ENCODE measurements at regions not wholly inside any gene's neighbourhood (a gene's known extent, or its start where the extent isn't known, plus 50 kb on each side); places are given as distances from the start of the nearest gene placed in this dataset.

GRCh38 chr3:63004448-63004847 lies 129.2 kb upstream of the CADPS start:
- WGBS (ENCODE audit: insufficient coverage, low coverage, low lambda C conversion rate, missing lambda C conversion rate), result 48% methylated on average over 2 of the region's 3 CpGs

GRCh38 chr3:63015614-63016309 lies 140.5 kb upstream of the CADPS start:
- no peak overlapping the region for H3K27ac ChIP-seq
- H3K4me1 ChIP-seq, result no peaks in the 10 kb centered on the region
- H3K27me3 ChIP-seq, result no peaks in the 10 kb centered on the region
- H3K4me3 ChIP-seq, result no peak overlapping the region
- WGBS (ENCODE audit: insufficient coverage, low coverage, low lambda C conversion rate, missing lambda C conversion rate), result 54% methylated on average over 4 of the region's 11 CpGs
- DNase-seq (no peak), ATAC-seq (no peak)
- H3K9me3 ChIP-seq, result no peaks in the 10 kb centered on the region
- H3K36me3 ChIP-seq, result no peaks in the 10 kb centered on the region
- intact Hi-C loops (cut with DNase I), result no loop called here
- TF ChIP-seq POLR2A (IDR thresholded peaks at IDR 0.05) (no peak), CTCF (IDR thresholded peaks at IDR 0.05) (no peak)

More at GRCh38 chr3:63004448-63004847, 129.2 kb upstream of the CADPS start:
- DNase-seq, result no peak
- Histone ChIP-seq H3K36me3 (no peaks in the 10 kb centered on the region), H3K4me1 (no peaks in the 10 kb centered on the region), H3K27ac (no peak overlapping the region), H3K27me3 (no peaks in the 10 kb centered on the region), H3K4me3 (no peak overlapping the region), H3K9me3 (no peaks in the 10 kb centered on the region)
- intact Hi-C loops (cut with DNase I), result no loop called here
- no peak for ATAC-seq
- TF ChIP-seq POLR2A (IDR thresholded peaks at IDR 0.05) (no peak), CTCF (IDR thresholded peaks at IDR 0.05) (no peak)

- 31% methylated on average over 2 of the region's 2 CpGs for WGBS (ENCODE audit: insufficient coverage, low coverage, low lambda C conversion rate, missing lambda C conversion rate)
- Histone ChIP-seq H3K27ac (no peak overlapping the region), H3K36me3 (no peaks in the 10 kb centered on the region), H3K9me3 (no peaks in the 10 kb centered on the region), H3K4me1 (no peaks in the 10 kb centered on the region), H3K27me3 (no peaks in the 10 kb centered on the region), H3K4me3 (no peak overlapping the region)
- intact Hi-C loops (cut with DNase I), result no loop called here
- no peak for ATAC-seq
- TF ChIP-seq CTCF (IDR thresholded peaks at IDR 0.05), result no peak
- TF ChIP-seq POLR2A (IDR thresholded peaks at IDR 0.05), result no peak
- DNase-seq, result no peak
Measured at GRCh38 chr3:63022114-63022513, 146.9 kb upstream of the CADPS start.

- 33% methylated on average over 1 of the region's 2 CpGs for WGBS (ENCODE audit: insufficient coverage, low coverage, low lambda C conversion rate, missing lambda C conversion rate)
- TF ChIP-seq POLR2A (IDR thresholded peaks at IDR 0.05), result no peak
- no peak for TF ChIP-seq CTCF (IDR thresholded peaks at IDR 0.05)
- no peaks in the 10 kb centered on the region for H3K9me3 ChIP-seq
- H3K4me3 ChIP-seq, result no peak overlapping the region
- H3K4me1 ChIP-seq, result no peaks in the 10 kb centered on the region
- H3K27ac ChIP-seq, result no peak overlapping the region
- intact Hi-C loops (cut with DNase I), result no loop called here
- DNase-seq (no peak), ATAC-seq (no peak)
- no peaks in the 10 kb centered on the region for H3K36me3 ChIP-seq
- H3K27me3 ChIP-seq, result no peaks in the 10 kb centered on the region
Measured at GRCh38 chr3:63026722-63027121, 151.5 kb upstream of the CADPS start.
